ENCODE measurements at regions not wholly inside any gene's neighbourhood (a gene's known extent, or its start where the extent isn't known, plus 50 kb on each side); places are given as distances from the start of the nearest gene placed in this dataset.
"Not testable (repeated sequence)": the region's sequence is repeated elsewhere in the genome, so short reads cannot be mapped to it uniquely, and the experiment has no call there.

GRCh38 chr4:134708026-134708425 lies 506.4 kb upstream of the PABPC4L start:
- DNase-seq (ENCODE audit: low spot score), result no peak

GRCh38 chr4:134702374-134702773 lies 500.8 kb upstream of the PABPC4L start:
- DNase-seq (ENCODE audit: low spot score), result no peak

- DNase-seq (ENCODE audit: low spot score), result no peak
These were observed 498.7 kb upstream of the PABPC4L start for GRCh38 chr4:134700251-134700650.

- DNase-seq (ENCODE audit: low spot score), result not testable (repeated sequence)
These were observed 497.2 kb upstream of the PABPC4L start for GRCh38 chr4:134698831-134699230.

GRCh38 chr4:134695433-134695832 lies 493.8 kb upstream of the PABPC4L start:
- DNase-seq (ENCODE audit: low spot score), result no peak

GRCh38 chr4:134691915-134692314 lies 490.3 kb upstream of the PABPC4L start:
- no peak for DNase-seq (ENCODE audit: low spot score)

- DNase-seq (ENCODE audit: low spot score), result no peak
These were observed 486.3 kb upstream of the PABPC4L start for GRCh38 chr4:134687646-134688628.

GRCh38 chr4:134677209-134677814 lies 475.7 kb upstream of the PABPC4L start:
- no peak for DNase-seq (ENCODE audit: low spot score)

GRCh38 chr4:134668237-134668636 lies 466.6 kb upstream of the PABPC4L start:
- DNase-seq (ENCODE audit: low spot score), result no peak

GRCh38 chr4:134666640-134667039 lies 465.1 kb upstream of the PABPC4L start:
- DNase-seq (ENCODE audit: low spot score), result no peak

- no peak for DNase-seq (ENCODE audit: low spot score)
These were observed 463.8 kb upstream of the PABPC4L start for GRCh38 chr4:134665429-134665828.

- DNase-seq (ENCODE audit: low spot score), result no peak
These were observed 462.2 kb upstream of the PABPC4L start for GRCh38 chr4:134663742-134664141.

GRCh38 chr4:134650461-134650860 lies 448.9 kb upstream of the PABPC4L start:
- DNase-seq (ENCODE audit: low spot score), result no peak

GRCh38 chr4:134645778-134646177 lies 444.2 kb upstream of the PABPC4L start:
- no peak for DNase-seq (ENCODE audit: low spot score)

GRCh38 chr4:134636338-134637051 lies 434.9 kb upstream of the PABPC4L start:
- DNase-seq (ENCODE audit: low spot score), result no peak

- no peak for DNase-seq (ENCODE audit: low spot score)
These were observed 432.7 kb upstream of the PABPC4L start for GRCh38 chr4:134634301-134634700.

- no peak for DNase-seq (ENCODE audit: low spot score)
These were observed 430.5 kb upstream of the PABPC4L start for GRCh38 chr4:134632056-134632455.

- no peak for DNase-seq (ENCODE audit: low spot score)
These were observed 426.5 kb upstream of the PABPC4L start for GRCh38 chr4:134628066-134628465.

GRCh38 chr4:134627366-134627765 lies 425.8 kb upstream of the PABPC4L start:
- no peak for DNase-seq (ENCODE audit: low spot score)

- no peak for DNase-seq (ENCODE audit: low spot score)
These were observed 422.8 kb upstream of the PABPC4L start for GRCh38 chr4:134624365-134624764.

GRCh38 chr4:134622626-134623575 lies 421.3 kb upstream of the PABPC4L start:
- not testable (repeated sequence) for DNase-seq (ENCODE audit: low spot score)

Data from activated CD4-positive, alpha-beta T cell treated with anti-CD3 and anti-CD28 coated beads, Interleukin-2, Interleukin-4, amounts not matched to agents 100 ng/mL and 50 ng/mL, durations not matched to agents 16 hours and 8 hours (primary cell).